Kidney (tissue), 13 donors: ENCODE measurements at regions not wholly inside any gene's neighbourhood (a gene's known extent, or its start where the extent isn't known, plus 50 kb on each side); places are given as distances from the start of the nearest gene placed in this dataset.

Experiments
- DNase-seq, 5 donors: peaks; one replicate each; pipeline ENCODE4 v3.0.0-alpha.2; 2013 to 2020
- FAIRE-seq: peaks from 2 replicates; lab custom pipeline; 2012; peaks lifted over from hg19 to GRCh38; lab: Jason Lieb, UNC
- H3K27ac ChIP-seq, 2 donors: one replicate each; pipeline ENCODE4 v1.7.0; 2013; ENCODE audit warnings: low read depth in 2 of 2, low read length in 2 of 2, inconsistent platforms in 1 of 2
- H3K27me3 ChIP-seq: one replicate; pipeline ENCODE4 v1.7.1; 2013; ENCODE audit warnings: low read length, inconsistent platforms; ENCODE audit not compliant: control insufficient read depth, insufficient read depth
- H3K36me3 ChIP-seq, 3 donors: one replicate each; pipeline versions ENCODE4 v1.7.0 to v1.7.1; 2013; ENCODE audit warnings: low read length in 3 of 3, control low read depth in 1 of 3, inconsistent platforms in 1 of 3; ENCODE audit not compliant: insufficient read depth in 3 of 3, control insufficient read depth in 2 of 3
- H3K4me1 ChIP-seq, 3 donors: one replicate each; pipeline versions ENCODE4 v1.7.0 to v1.7.1; 2013; ENCODE audit warnings: low read length in 3 of 3, inconsistent platforms in 1 of 3, low read depth in 1 of 3; ENCODE audit not compliant: control insufficient read depth in 2 of 3, insufficient read depth in 2 of 3
- H3K4me3 ChIP-seq, 3 donors: one replicate each; pipeline versions ENCODE4 v1.7.0 to v1.8.1; 2013; ENCODE audit warnings: low read length in 3 of 3, control low read depth in 1 of 3, inconsistent platforms in 1 of 3
- H3K9ac ChIP-seq, 3 donors: one replicate each; pipeline versions ENCODE4 v1.7.0 to v1.7.1; 2013; ENCODE audit warnings: low read length in 3 of 3, control low read depth in 1 of 3, inconsistent platforms in 1 of 3
- H3K9me3 ChIP-seq, 3 donors: one replicate each; pipeline versions ENCODE4 v1.7.0 to v1.7.1; 2013; ENCODE audit warnings: low read length in 3 of 3, control low read depth in 1 of 3, inconsistent platforms in 1 of 3; ENCODE audit not compliant: control insufficient read depth in 2 of 3, insufficient read depth in 1 of 3
- intact Hi-C: fragments of 100-400 bp; cut with DNase I; formaldehyde crosslinking; loops from one replicate; pipeline ENCODE4 v1.11.1; 2022
- TF ChIP-seq, protein P1 (sequence below): IDR thresholded peaks from 3 replicates; pipeline ENCODE4 v1.5.1; 2012; ENCODE audit warnings: mild to moderate bottlenecking, moderate library complexity, borderline replicate concordance; ENCODE audit not compliant: insufficient read depth; ENCODE audit errors: extremely low read depth
- donor health status: control.
- donor health status: control.
- donor health status: control.
- donor health status: control.
- donor health status: control.
- donor health status: DM: yes; HTN: yes; CAD: no.
- donor health status: Normal renal cell carcinoma (clear cell type).

DNA sequence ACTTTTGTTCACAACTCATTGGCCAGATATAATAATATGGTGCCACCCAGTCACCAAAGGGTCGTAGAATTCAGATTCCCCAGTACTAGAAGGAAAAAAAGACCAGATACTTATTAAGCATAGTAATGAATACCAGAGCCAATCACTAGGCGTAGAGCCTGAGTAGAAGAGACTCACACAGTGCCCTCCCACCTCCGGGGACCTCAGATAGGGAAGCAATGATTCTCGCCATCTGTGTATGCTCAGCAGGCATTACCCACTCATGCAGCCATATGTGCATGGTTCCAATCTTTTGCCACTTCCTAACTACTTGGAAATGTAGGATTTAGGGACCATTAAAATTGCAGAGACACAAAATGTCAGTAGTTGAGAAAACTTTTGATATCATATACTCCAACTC lies 85.3 kb downstream of the C11orf87 start:
- H3K27ac ChIP-seq = no peak overlapping the region
- no peak for FAIRE-seq
- H3K9me3 ChIP-seq = no peaks in the 10 kb centered on the region
- intact Hi-C loops = no loop called here
- H3K4me1 ChIP-seq = no peaks in the 10 kb centered on the region
- H3K27me3 ChIP-seq = no peaks in the 10 kb centered on the region
- no peak for DNase-seq
- TF ChIP-seq, protein P1, sequence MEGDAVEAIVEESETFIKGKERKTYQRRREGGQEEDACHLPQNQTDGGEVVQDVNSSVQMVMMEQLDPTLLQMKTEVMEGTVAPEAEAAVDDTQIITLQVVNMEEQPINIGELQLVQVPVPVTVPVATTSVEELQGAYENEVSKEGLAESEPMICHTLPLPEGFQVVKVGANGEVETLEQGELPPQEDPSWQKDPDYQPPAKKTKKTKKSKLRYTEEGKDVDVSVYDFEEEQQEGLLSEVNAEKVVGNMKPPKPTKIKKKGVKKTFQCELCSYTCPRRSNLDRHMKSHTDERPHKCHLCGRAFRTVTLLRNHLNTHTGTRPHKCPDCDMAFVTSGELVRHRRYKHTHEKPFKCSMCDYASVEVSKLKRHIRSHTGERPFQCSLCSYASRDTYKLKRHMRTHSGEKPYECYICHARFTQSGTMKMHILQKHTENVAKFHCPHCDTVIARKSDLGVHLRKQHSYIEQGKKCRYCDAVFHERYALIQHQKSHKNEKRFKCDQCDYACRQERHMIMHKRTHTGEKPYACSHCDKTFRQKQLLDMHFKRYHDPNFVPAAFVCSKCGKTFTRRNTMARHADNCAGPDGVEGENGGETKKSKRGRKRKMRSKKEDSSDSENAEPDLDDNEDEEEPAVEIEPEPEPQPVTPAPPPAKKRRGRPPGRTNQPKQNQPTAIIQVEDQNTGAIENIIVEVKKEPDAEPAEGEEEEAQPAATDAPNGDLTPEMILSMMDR = no peak
- no peaks in the 10 kb centered on the region for H3K36me3 ChIP-seq
- no peak overlapping the region for H3K4me3 ChIP-seq
- H3K9ac ChIP-seq = no peak overlapping the region

- intact Hi-C loops = no loop called here
- Histone ChIP-seq H3K4me3 (no peak overlapping the region), H3K9me3 (no peaks in the 10 kb centered on the region), H3K27ac (no peak overlapping the region), H3K4me1 (no peaks in the 10 kb centered on the region), H3K27me3 (no peaks in the 10 kb centered on the region), H3K9ac (no peak overlapping the region), H3K36me3 (no peaks in the 10 kb centered on the region)
- FAIRE-seq (no peak), DNase-seq (peak in 1 of 5 donors; percentile 1)
- TF ChIP-seq, protein P1 = no peak
Measured at GRCh38 chr11:109507836-109508561, 86.0 kb downstream of the C11orf87 start.

DNA sequence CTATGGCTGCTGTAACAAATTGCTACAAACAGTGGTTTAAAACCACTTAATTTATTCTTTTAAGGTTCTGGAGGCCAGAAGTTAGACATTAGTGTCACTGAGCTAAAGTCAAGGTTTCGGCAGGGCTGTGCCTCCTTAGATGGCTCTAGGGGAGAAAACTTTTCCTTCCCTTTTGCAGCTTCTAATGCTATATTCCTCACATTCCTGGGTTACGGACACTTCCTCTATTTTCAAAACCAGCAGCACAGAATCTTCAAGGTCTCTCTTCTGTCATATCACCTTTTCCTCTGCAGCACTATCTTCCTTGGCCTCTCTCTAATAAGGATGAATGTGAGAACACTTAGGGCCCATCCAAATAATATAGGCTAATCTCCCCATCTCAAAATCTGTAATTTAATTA lies 87.0 kb downstream of the C11orf87 start:
- H3K36me3 ChIP-seq = no peaks in the 10 kb centered on the region
- TF ChIP-seq, protein P1 = no peak
- no peak overlapping the region for H3K27ac ChIP-seq
- H3K4me3 ChIP-seq = no peak overlapping the region
- DNase-seq = no peak
- H3K4me1 ChIP-seq = no peaks in the 10 kb centered on the region
- no peak for FAIRE-seq
- intact Hi-C loops = no loop called here
- H3K9me3 ChIP-seq = no peaks in the 10 kb centered on the region
- H3K27me3 ChIP-seq = no peaks in the 10 kb centered on the region
- H3K9ac ChIP-seq = no peak overlapping the region
